Ovary (tissue), 7 donors: ENCODE measurements at regions not wholly inside any gene's neighbourhood (a gene's known extent, or its start where the extent isn't known, plus 50 kb on each side); places are given as distances from the start of the nearest gene placed in this dataset.
"Not testable (repeated sequence)": the region's sequence is repeated elsewhere in the genome, so short reads cannot be mapped to it uniquely, and the experiment has no call there.

Source experiments
- DNase-seq, 5 donors: peaks; one replicate each; pipeline ENCODE4 v3.0.0-alpha.2; 2019 to 2020
- H3K27ac ChIP-seq, 2 donors: fragments of 200-600 bp; one replicate each; pipeline versions ENCODE4 v1.5.1 to v1.8.0; 2019 to 2022
- H3K27me3 ChIP-seq: fragments of 200-600 bp; one replicate; pipeline ENCODE4 v1.8.0; 2022
- H3K36me3 ChIP-seq: fragments of 200-600 bp; sonication (generic); one replicate; pipeline ENCODE4 v1.5.1; 2019
- H3K4me1 ChIP-seq: one replicate; pipeline ENCODE4 v1.8.1; 2013; ENCODE audit warnings: mild to moderate bottlenecking, moderate library complexity; ENCODE audit not compliant: insufficient read depth
- H3K4me3 ChIP-seq: fragments of 200-600 bp; sonication (generic); one replicate; pipeline ENCODE4 v1.5.1; 2017
- H3K9me3 ChIP-seq, 2 donors: fragments of 200-600 bp in 1 of 2; sonication (generic) in 1 of 2; one replicate each; pipeline versions ENCODE4 v1.5.1 to v1.8.1; 2013 to 2019; ENCODE audit warnings: mild to moderate bottlenecking in 1 of 2, moderate library complexity in 1 of 2
- EP300 ChIP-seq: sonication (generic); formaldehyde crosslinking; IDR thresholded peaks from one replicate; pipeline ENCODE4 v1.6.1; 2017; ENCODE audit warnings: antibody characterized with exemption
- POLR2A ChIP-seq: fragments of 450-650 bp; IDR thresholded peaks from one replicate; pipeline ENCODE4 v1.6.1; 2017; ENCODE audit warnings: antibody characterized with exemption, mild to moderate bottlenecking, moderate library complexity
- WGBS, 3 donors: extraction: QIAGEN DNeasy Blood & Tissue Kit in 1 of 3; methylation state at CpG; one replicate each; pipeline versions ENCODE4 v1.1.5 to v1.1.7; 2013 to 2017; 5-methylcytosine and 5-hydroxymethylcytosine counted together
- intact Hi-C, 4 donors: fragments of 100-400 bp; cut with DNase I; formaldehyde crosslinking; loops; one replicate each; pipeline versions ENCODE4 v1.11.0 to v1.15.1; 2022 to 2023
- TF ChIP-seq, protein P1 (sequence below), 3 donors: fragments of 450-650 bp in 2 of 3; fragments of 200-600 bp in 1 of 3; IDR thresholded peaks; one replicate each; pipeline versions ENCODE4 v1.5.1 to v1.8.0; 2016 to 2022; ENCODE audit warnings: antibody characterized with exemption in 3 of 3, mild to moderate bottlenecking in 1 of 3
- donor health status: DM: no; HTN: no; CAD: no; lungs with moderate emphysema.
- donor health status: DM: no; HTN: no; CAD: no.
- donor health status: Bipolar disorder and iron deficiency.
- donor health status: DM: no; HTN: no; CAD: no.
- donor health status: DM: yes; HTN: yes; CAD: no.

DNA sequence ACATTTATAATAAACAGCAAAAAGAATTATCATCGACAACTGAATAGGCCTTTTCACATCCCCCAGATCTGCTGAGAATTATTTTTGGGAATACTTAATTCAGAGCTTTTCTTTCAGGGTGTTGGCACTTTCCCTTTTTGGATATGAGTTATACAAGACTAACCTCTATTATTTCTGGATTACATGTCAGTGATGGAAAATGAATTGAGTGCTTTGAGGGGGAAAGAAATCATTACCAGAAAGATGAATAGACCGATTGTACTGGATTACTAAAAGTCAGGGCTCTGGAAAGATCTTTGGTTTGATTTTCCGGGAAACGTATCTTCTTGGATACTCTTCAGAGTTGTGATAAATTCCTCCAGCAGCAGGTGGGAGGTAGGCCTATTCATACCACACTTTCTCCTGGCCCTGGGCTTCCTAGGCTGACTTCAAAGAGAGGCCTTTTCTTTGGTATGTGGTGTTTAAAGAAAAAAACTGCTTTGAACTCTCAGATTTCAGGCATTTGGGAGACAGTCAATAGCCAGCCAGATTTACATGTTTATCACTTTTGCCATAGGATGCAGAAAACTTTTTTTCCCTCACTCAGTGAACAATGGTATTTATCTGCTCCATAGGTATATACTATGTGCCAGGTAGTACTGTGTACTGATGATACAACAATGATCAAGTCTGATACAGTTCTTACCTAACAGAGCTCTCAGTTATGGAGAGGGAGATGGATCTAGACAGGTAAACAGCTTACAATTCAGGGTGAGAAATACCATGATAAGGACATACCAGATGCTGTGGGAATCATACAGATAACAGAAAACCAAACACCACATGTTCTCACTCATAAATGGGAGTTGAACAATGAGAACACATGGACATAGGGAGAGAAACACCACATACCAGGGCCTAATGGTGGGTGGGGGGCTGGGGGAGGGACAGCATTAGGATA is 63.3 kb upstream of the ACTR3 start:
- intact Hi-C loops, result no loop called here
- Histone ChIP-seq H3K4me1 (no peaks in the 10 kb centered on the region), H3K27ac (no peak overlapping the region), H3K27me3 (no peaks in the 10 kb centered on the region), H3K4me3 (no peak overlapping the region), H3K9me3 (no peaks in the 10 kb centered on the region), H3K36me3 (no peaks in the 10 kb centered on the region)
- WGBS, 3 donors, result 29 to 55% (median 41%) methylated on average over 4 of the region's 4 CpGs
- TF ChIP-seq POLR2A (no peak), EP300 (no peak)
- TF ChIP-seq, protein P1, sequence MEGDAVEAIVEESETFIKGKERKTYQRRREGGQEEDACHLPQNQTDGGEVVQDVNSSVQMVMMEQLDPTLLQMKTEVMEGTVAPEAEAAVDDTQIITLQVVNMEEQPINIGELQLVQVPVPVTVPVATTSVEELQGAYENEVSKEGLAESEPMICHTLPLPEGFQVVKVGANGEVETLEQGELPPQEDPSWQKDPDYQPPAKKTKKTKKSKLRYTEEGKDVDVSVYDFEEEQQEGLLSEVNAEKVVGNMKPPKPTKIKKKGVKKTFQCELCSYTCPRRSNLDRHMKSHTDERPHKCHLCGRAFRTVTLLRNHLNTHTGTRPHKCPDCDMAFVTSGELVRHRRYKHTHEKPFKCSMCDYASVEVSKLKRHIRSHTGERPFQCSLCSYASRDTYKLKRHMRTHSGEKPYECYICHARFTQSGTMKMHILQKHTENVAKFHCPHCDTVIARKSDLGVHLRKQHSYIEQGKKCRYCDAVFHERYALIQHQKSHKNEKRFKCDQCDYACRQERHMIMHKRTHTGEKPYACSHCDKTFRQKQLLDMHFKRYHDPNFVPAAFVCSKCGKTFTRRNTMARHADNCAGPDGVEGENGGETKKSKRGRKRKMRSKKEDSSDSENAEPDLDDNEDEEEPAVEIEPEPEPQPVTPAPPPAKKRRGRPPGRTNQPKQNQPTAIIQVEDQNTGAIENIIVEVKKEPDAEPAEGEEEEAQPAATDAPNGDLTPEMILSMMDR (IDR thresholded peaks at IDR 0.05), result no peak
- DNase-seq, result no peak

DNA sequence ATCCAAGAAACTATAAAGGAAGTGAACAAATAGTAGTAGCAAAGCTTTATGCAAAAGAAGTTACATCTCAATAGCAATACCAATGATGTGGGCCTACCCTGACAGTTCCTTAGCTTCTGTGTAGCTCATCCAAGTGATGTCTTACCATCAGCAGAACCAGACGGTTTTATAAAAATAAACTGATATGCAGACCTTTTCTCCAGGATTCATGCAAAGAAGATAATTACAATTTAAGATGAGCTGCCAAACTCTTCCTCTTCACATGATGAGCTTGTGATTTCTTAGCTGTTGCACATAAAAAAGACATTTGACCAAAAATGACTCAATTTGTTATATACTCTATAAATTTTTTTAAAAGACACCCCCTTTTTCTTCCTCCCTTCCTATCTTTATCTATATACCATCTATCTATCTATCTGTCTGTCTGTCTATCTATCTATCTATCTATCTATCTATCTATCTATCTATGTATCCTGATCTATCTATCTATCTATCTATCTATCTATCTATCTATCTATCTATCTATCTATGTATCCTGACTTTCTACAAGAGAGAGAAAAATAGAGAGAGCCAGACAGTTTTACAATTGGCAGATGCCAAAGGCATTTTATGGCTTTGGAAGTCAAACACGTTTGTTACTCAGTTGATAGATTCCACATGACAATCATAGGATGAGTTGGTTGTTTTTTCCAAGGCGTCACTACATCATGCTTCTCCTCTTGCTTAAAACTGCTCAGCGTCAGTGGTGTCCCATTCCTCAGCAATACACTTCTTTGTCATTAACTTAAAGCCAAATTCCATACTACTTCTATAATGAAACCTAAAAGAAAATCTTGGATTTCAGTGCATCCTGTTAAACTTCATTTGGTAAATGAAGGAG is 65.9 kb upstream of the ACTR3 start:
- Histone ChIP-seq H3K4me1 (peaks cover 6% of the 10 kb centered on the region), H3K9me3 (no peaks in the 10 kb centered on the region), H3K27ac (no peak overlapping the region), H3K27me3 (no peaks in the 10 kb centered on the region), H3K36me3 (no peaks in the 10 kb centered on the region), H3K4me3 (no peak overlapping the region)
- DNase-seq, result no peak
- WGBS, 3 donors, result 73 to 82% (median 81%) methylated on average over 4 of the region's 4 CpGs
- no peak for TF ChIP-seq POLR2A
- TF ChIP-seq, protein P1 (IDR thresholded peaks at IDR 0.05), result no peak
- TF ChIP-seq EP300, result no peak
- intact Hi-C loops, result no loop called here

DNA sequence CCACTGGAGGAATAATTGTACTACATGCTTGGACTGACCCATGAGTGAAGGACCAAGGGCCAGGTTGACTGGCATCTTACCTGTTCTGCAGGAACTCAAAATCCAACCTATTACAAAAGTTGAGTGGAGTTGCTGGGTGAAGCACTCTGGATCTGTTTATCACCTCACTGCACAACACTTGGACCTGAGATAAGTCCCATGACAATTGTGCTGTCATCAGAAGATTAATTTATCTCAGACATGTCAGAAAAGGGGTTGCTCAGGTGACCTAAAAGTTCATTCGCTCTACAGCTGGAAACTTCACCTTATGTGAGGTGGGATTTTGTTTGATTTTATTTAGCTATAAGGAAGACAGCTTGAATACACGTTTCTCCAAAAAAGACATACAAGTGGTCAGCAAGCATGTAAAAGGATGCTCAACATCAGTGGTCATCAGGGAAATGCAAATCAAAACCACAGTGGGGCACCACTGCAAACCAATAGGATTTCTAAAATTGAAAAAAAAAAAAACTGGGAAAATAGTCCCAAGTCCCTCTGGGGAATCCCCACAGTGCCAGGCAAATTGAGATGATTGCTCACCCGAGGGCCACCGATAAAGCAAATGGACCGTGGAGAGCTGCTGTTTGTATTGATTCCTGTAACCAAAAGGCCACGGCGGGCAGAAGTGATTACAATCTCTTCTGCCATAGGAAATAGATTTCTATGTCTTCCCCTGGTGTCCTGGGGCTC is 65.8 kb upstream of the SLC35F5 start:
- 91 to 93% (median 92%) methylated on average over 7 of the region's 7 CpGs for WGBS, 3 donors
- TF ChIP-seq POLR2A, result no peak
- no peak for TF ChIP-seq EP300
- TF ChIP-seq, protein P1 (IDR thresholded peaks at IDR 0.05), result no peak
- Histone ChIP-seq H3K9me3 (no peaks in the 10 kb centered on the region), H3K4me3 (no peak overlapping the region), H3K27me3 (no peaks in the 10 kb centered on the region), H3K36me3 (no peaks in the 10 kb centered on the region), H3K4me1 (peaks cover 9% of the 10 kb centered on the region), H3K27ac (no peak overlapping the region)
- intact Hi-C loops, result no loop called here
- DNase-seq, result no peak

DNA sequence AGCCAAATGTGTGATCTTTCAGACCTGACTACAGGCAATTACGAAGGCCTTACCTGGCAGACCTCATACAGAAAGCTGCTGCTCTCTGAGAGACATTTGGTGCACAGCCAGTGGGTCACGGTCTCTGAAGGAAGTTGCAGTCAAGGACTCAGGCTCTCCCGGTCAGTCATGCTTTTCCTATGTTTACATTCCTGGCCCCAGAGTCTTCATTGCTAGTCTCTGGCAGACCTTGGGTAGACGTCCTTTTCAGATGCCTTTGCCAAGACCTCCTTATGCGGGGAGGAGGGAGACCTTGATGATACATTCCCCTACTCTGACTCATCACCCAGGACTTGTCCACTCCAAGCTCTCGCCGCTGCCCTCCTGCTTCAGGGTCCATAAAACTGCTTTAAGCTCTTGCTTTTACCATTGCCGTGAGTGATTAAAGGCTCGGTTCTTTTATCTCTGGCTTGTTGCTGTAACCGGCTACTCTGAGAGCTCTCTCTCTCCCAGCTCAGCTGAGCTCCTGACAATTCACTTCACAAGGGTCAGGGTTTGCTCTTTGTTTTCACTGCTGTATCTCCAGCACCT is 62.0 kb upstream of the SLC35F5 start:
- 1 to 2% (median 1%) methylated on average over 10 of the region's 10 CpGs for WGBS, 3 donors
- Histone ChIP-seq H3K4me3 (no peak overlapping the region), H3K9me3 (no peaks in the 10 kb centered on the region), H3K27me3 (no peaks in the 10 kb centered on the region), H3K36me3 (no peaks in the 10 kb centered on the region), H3K4me1 (peaks cover 9% of the 10 kb centered on the region), H3K27ac (peak overlapping the region in 1 of 2 donors; percentile 47)
- intact Hi-C loops, result no loop called here
- DNase-seq, result peak; percentile 79 to 86 (median 82)
- TF ChIP-seq POLR2A, result no peak
- TF ChIP-seq, protein P1 (IDR thresholded peaks at IDR 0.05), result no peak
- no peak for TF ChIP-seq EP300

DNA sequence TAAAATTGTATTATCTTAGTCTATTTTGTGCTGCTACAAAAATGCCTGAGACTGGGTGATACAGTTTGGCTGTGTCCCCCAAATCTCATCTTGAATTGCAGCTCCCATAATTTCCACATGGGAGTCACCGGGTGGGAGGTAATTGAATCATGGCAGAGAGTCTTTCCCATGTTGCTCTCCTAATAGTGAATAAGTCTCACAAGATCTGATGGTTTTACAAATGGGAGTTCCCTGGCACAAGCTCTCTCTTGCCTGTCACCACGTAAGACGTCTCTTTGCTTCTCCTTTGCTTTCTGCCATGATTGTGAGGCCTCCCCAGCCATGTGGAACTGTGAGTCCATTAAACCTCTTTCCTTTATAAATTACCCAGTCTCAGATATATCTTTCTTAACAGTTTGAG is 57.0 kb upstream of the SLC35F5 start:
- WGBS, 3 donors, result 85 to 97% (median 94%) methylated on average over 3 of the region's 3 CpGs
- H3K4me3 ChIP-seq, H3K36me3 ChIP-seq, intact Hi-C loops, H3K9me3 ChIP-seq, DNase-seq, H3K4me1 ChIP-seq, H3K27ac ChIP-seq, H3K27me3 ChIP-seq: not testable (repeated sequence)
